ENCODE measurements at regions not wholly inside any gene's neighbourhood (a gene's known extent, or its start where the extent isn't known, plus 50 kb on each side); places are given as distances from the start of the nearest gene placed in this dataset.

DNA sequence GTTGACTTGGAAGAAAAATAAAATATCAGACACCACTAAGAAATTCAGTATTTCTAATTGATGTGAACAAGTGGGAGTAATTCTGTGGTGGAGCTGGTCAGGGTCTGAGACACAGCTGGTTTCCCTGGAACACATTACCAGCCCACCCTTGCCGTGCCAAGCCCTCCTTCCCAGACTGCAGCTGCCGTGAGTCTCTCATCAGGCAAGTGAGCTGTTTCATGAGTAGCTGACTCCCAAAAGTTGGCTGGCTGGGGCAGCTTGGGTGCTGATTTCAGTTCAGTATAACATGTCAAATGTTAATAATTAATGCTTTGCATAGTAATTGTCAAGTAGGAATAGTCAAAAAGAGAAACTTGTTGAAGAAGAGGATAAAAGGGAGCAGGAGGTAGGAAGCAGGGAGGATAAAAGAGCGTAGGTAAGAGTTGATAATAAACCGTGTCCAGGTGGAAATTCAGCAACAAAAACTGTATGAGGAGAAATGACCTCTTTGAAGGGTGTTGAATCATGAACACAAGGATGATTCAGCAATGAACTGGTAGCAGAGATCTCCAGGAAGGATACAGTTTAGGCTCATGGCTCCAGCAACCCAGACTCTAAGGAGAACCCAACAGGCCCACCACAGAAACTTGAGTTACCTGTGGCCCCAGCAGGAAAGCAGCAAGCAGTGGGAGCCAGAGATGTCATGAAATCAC lies 110.9 kb upstream of the SSTR4 start (continued):
- TF ChIP-seq, protein P1, sequence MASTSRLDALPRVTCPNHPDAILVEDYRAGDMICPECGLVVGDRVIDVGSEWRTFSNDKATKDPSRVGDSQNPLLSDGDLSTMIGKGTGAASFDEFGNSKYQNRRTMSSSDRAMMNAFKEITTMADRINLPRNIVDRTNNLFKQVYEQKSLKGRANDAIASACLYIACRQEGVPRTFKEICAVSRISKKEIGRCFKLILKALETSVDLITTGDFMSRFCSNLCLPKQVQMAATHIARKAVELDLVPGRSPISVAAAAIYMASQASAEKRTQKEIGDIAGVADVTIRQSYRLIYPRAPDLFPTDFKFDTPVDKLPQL (IDR thresholded peaks at IDR 0.05; ENCODE audit: extremely low read depth, insufficient read length), result no peak
- TF ChIP-seq ZNF23 (CRISPR knock-in tag; IDR thresholded peaks at IDR 0.05), result no peak
- TF ChIP-seq PML (IDR thresholded peaks at IDR 0.05; ENCODE audit: low read length), result no peak
- no peak for TF ChIP-seq SRSF7 (optimal IDR thresholded peaks at IDR 0.05; ENCODE audit: low read depth, low read length)
- TF ChIP-seq CBX5 (IDR thresholded peaks at IDR 0.05; ENCODE audit: borderline replicate concordance, low read depth), result no peak
- TF ChIP-seq C11orf30 (IDR thresholded peaks at IDR 0.05; ENCODE audit: low read depth), result peak; percentile 85
- no peak for TF ChIP-seq ARID2 (IDR thresholded peaks at IDR 0.05)
- no peak for TF ChIP-seq ZNF57 (CRISPR knock-in tag; IDR thresholded peaks at IDR 0.05)
- peak; percentile 71 for TF ChIP-seq MAFK (IDR thresholded peaks at IDR 0.05; ENCODE audit: low read length)
- TF ChIP-seq, protein P2, sequence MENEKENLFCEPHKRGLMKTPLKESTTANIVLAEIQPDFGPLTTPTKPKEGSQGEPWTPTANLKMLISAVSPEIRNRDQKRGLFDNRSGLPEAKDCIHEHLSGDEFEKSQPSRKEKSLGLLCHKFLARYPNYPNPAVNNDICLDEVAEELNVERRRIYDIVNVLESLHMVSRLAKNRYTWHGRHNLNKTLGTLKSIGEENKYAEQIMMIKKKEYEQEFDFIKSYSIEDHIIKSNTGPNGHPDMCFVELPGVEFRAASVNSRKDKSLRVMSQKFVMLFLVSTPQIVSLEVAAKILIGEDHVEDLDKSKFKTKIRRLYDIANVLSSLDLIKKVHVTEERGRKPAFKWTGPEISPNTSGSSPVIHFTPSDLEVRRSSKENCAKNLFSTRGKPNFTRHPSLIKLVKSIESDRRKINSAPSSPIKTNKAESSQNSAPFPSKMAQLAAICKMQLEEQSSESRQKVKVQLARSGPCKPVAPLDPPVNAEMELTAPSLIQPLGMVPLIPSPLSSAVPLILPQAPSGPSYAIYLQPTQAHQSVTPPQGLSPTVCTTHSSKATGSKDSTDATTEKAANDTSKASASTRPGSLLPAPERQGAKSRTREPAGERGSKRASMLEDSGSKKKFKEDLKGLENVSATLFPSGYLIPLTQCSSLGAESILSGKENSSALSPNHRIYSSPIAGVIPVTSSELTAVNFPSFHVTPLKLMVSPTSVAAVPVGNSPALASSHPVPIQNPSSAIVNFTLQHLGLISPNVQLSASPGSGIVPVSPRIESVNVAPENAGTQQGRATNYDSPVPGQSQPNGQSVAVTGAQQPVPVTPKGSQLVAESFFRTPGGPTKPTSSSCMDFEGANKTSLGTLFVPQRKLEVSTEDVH (IDR thresholded peaks at IDR 0.05; ENCODE audit: low read depth, partially characterized antibody), result no peak
- no peak for TF ChIP-seq SIRT6 (IDR thresholded peaks at IDR 0.05; ENCODE audit: low read depth, low read length)
- TF ChIP-seq, protein P3, sequence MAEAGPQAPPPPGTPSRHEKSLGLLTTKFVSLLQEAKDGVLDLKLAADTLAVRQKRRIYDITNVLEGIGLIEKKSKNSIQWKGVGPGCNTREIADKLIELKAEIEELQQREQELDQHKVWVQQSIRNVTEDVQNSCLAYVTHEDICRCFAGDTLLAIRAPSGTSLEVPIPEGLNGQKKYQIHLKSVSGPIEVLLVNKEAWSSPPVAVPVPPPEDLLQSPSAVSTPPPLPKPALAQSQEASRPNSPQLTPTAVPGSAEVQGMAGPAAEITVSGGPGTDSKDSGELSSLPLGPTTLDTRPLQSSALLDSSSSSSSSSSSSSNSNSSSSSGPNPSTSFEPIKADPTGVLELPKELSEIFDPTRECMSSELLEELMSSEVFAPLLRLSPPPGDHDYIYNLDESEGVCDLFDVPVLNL (CRISPR knock-in tag; IDR thresholded peaks at IDR 0.05; ENCODE audit: low read depth), result no peak
- no peak for TF ChIP-seq RHOXF2B (CRISPR knock-in tag; conservative IDR thresholded peaks at IDR 0.05)
- TF ChIP-seq, protein P4, sequence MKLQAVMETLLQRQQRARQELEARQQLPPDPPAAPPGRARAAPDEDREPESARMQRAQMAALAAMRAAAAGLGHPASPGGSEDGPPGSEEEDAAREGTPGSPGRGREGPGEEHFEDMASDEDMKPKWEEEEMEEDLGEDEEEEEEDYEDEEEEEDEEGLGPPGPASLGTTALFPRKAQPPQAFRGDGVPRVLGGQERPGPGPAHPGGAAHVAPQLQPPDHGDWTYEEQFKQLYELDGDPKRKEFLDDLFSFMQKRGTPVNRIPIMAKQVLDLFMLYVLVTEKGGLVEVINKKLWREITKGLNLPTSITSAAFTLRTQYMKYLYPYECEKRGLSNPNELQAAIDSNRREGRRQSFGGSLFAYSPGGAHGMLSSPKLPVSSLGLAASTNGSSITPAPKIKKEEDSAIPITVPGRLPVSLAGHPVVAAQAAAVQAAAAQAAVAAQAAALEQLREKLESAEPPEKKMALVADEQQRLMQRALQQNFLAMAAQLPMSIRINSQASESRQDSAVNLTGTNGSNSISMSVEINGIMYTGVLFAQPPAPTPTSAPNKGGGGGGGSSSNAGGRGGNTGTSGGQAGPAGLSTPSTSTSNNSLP (IDR thresholded peaks at IDR 0.05; ENCODE audit: borderline replicate concordance, low read depth, low read length), result no peak
- TF ChIP-seq, protein P5, sequence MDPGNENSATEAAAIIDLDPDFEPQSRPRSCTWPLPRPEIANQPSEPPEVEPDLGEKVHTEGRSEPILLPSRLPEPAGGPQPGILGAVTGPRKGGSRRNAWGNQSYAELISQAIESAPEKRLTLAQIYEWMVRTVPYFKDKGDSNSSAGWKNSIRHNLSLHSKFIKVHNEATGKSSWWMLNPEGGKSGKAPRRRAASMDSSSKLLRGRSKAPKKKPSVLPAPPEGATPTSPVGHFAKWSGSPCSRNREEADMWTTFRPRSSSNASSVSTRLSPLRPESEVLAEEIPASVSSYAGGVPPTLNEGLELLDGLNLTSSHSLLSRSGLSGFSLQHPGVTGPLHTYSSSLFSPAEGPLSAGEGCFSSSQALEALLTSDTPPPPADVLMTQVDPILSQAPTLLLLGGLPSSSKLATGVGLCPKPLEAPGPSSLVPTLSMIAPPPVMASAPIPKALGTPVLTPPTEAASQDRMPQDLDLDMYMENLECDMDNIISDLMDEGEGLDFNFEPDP (CRISPR knock-in tag; IDR thresholded peaks at IDR 0.05), result no peak
- no peak for TF ChIP-seq BACH1 (tag; IDR thresholded peaks at IDR 0.05)
- no peak for TF ChIP-seq HDGF (IDR thresholded peaks at IDR 0.05)
- TF ChIP-seq NFE2L1 (tag; IDR thresholded peaks at IDR 0.05; ENCODE audit: borderline replicate concordance, low read depth), result no peak
- TF ChIP-seq, protein P6, sequence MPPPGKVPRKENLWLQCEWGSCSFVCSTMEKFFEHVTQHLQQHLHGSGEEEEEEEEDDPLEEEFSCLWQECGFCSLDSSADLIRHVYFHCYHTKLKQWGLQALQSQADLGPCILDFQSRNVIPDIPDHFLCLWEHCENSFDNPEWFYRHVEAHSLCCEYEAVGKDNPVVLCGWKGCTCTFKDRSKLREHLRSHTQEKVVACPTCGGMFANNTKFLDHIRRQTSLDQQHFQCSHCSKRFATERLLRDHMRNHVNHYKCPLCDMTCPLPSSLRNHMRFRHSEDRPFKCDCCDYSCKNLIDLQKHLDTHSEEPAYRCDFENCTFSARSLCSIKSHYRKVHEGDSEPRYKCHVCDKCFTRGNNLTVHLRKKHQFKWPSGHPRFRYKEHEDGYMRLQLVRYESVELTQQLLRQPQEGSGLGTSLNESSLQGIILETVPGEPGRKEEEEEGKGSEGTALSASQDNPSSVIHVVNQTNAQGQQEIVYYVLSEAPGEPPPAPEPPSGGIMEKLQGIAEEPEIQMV (tag; conservative IDR thresholded peaks at IDR 0.05; ENCODE audit: low read depth), result no peak

All from K562 (cell line).